ENCODE measurements at regions not wholly inside any gene's neighbourhood (a gene's known extent, or its start where the extent isn't known, plus 50 kb on each side); places are given as distances from the start of the nearest gene placed in this dataset.
"Not testable (repeated sequence)": the region's sequence is repeated elsewhere in the genome, so short reads cannot be mapped to it uniquely, and the experiment has no call there.

DNA sequence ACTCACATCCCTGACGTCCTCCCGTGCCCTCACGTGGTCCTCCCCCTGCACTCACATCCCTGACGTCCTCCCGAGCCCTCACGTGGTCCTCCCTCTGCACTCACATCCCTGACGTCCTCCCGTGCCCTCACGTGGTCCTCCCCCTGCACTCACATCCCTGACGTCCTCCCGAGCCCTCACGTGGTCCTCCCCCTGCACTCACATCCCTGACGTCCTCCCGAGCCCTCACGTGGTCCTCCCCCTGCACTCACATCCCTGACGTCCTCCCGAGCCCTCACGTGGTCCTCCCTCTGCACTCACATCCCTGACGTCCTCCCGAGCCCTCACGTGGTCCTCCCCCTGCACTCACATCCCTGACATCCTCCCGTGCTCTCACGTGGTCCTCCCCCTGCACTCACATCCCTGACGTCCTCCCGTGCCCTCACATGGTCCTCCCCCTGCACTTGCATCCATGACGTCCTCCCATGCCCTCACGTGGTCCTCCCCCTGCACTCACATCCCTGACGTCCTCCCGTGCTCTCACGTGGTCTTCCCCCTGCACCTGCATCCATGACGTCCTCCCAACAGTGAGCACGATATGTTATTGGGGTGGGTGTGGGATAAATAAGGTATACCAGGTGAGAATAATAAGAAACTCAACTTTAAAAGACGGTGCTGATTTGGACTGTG, 57.0 kb upstream of the SAMD11 start:
- TF ChIP-seq, protein P1, sequence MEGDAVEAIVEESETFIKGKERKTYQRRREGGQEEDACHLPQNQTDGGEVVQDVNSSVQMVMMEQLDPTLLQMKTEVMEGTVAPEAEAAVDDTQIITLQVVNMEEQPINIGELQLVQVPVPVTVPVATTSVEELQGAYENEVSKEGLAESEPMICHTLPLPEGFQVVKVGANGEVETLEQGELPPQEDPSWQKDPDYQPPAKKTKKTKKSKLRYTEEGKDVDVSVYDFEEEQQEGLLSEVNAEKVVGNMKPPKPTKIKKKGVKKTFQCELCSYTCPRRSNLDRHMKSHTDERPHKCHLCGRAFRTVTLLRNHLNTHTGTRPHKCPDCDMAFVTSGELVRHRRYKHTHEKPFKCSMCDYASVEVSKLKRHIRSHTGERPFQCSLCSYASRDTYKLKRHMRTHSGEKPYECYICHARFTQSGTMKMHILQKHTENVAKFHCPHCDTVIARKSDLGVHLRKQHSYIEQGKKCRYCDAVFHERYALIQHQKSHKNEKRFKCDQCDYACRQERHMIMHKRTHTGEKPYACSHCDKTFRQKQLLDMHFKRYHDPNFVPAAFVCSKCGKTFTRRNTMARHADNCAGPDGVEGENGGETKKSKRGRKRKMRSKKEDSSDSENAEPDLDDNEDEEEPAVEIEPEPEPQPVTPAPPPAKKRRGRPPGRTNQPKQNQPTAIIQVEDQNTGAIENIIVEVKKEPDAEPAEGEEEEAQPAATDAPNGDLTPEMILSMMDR (IDR thresholded peaks at IDR 0.05; ENCODE audit: low read depth, low read length) = not testable (repeated sequence)
- TF ChIP-seq EZH2phosphoT487 (IDR thresholded peaks at IDR 0.05; ENCODE audit: low read depth) = not testable (repeated sequence)

All from OCI-LY3 (cell line).